Left forelimb (tissue), 1 donor: ENCODE measurements at regions not wholly inside any gene's neighbourhood (a gene's known extent, or its start where the extent isn't known, plus 50 kb on each side); places are given as distances from the start of the nearest gene placed in this dataset.

Experiments
- DNase-seq: peaks from one replicate; pipeline ENCODE4 v3.0.0-alpha.2; 2018; ENCODE audit warnings: low spot score

DNA sequence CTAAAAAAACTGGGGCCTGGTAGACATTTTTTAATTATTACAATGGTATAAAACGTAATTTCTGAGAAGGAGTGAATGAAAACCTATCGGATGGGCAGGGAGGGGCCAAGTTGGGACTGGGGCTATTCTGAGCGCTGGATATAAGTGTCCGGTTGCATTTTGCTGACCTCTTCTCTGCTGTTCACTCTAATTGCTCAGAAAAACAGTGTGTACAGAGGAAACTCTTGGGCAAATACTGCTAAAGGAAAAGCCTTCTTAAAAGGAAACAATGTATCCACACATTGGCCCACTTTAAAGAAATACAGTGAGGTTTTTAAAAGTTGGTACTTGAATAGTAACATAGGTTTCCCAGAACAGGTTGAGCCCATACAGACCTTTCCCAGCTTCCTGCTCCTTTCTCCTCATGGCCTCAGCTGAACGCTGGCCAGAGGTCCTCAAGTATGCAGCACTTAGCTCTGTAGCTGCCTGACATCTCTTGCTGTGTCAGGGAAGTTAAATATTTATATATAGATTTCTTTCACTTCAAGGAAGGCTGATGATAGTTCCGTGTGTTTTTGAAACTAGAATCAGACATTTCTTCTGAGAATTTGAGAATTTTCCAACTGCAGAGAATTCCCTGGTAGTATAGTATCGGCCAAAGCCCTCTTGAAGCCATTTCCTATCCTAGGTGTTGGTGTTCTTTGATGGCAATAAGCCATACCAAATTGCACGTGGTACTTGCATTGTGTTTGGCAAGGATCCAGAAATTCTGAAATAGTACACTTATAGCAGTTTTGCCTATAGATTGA lies 97.1 kb upstream of the SLC4A4 start:
- no peak for DNase-seq

DNA sequence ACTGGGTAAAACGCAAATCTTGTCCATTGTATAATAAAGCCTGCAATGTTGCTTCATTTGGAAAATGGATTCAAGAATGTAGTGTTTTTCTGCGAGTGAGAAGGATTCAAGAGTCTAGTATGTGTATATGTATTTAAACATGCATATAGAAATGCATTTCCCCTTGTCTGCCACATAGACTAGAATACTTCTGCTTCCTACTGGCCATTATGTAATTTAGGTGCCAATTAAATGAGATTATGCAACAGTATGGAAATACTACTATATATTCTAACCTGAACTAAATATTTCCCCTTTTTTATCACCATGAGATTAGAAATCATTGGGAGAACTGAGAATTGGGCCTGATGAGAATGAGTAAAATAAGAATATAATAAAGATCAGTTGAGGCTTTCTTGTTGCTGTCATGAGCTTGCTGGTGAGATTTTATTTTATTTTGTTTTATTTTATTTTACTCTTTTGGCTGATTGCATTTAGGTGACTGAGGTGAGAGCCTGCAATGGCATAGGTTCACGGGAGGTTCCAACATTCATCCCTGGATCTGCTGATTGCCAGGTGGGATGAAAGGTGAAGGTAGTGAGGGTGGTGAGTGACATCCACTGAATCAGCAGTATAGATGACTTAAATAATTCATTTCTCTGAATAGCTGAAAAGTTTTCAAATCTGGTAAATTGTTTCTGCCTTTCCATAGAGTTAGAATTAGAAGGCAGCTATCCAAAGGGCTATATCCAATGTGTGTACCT lies 95.6 kb upstream of the SLC4A4 start:
- DNase-seq, result no peak

DNA sequence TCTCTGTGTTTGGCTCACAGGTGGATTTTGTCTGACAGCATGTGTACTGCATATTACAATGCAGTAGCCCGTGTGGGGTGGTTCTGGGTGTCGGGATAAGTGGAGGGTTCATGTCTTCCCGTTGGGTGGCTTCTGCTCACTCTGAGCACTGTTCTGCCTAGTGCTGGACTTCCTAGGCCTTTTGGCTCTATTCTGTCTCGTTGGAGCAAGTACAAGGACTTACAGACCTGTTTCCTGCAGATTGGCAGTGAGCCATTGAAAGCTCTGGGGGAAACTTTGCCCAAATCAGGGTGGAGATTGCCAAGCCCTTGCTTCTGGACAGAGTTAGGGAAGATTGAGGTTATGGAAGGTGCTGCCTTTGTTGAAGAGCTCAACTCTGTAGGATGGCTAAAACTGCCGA lies 91.1 kb upstream of the SLC4A4 start:
- DNase-seq, result no peak

DNA sequence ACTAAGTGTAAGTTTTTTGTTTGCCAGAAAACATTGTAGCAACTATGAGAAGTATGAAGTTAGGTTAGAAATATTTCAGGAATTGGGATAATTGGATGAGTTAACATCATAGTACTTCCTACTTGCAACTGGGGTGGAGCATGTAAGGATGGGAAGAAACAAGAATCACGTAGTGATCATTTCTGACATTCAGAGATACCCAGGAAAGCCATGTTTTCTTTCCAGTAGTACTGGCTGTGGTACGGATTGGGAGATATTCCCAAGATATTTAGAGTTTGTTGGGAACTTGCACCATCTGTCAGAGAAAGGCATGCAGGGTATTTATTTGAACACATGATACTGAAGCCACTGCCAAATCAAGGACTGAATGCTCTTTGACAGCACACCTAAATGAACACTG lies 87.6 kb upstream of the SLC4A4 start:
- no peak for DNase-seq

DNA sequence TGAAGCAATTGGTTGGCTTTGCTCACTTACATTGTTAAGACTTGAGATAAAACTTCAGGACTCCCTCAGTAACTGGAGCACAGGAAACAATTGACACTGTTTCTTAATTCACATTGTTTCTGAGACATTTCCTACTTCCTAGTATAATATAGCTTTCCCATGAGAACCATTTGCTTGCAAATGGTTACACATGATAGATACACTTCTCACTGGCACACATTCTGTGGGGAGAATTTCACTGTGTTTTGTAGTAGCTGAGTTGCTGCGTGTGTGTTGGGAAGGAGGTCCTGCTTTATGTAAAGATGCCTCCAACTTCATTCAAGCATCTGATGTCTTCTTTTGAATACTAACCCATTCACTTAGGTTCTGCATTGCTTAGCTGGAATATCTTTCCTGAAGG lies 85.3 kb upstream of the SLC4A4 start:
- no peak for DNase-seq

DNA sequence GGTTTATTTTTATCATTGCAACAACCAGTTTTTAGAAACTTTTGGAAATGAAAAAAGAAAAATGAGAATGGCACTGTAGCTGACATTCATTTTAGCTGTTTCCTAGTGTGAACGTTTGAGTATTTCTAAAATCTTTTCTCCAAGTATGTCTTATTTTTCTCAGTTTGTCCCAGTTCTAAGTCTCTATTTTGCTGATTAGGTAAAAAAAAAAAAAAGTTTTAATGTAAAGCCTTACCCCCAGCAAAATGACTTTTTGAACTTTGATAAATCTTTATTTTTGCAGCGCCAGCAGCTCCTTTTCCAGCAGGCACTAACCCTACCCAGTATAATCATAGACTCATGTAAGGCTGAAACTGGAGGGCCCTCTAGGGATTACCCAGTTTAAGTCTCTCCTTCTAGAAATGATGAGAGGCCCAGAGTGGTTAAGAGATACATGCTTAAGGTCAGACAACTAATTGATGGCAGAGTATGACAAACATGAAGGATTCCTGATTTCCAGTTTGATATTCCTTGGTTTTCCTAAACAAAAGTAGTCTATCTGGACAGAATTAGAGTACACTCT lies 84.3 kb upstream of the SLC4A4 start:
- DNase-seq, result no peak

DNA sequence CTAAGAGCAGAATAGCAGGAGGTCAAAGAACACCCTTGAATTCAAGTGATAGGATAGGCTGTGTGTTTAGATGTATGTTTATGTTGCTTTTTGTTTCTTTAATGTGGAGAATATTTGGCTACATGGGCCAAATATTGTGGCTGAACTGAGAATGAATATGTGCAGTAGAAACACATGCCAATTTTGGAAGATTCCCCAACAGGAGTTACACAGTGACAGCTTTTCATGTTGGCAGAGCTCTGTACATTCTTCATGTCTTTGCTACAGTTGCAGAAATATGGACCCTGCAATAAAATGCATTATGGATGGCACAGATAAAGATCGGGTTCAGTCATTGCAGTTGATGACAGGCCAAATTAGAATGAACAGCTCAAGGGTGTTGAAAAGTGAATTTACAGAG lies 82.8 kb upstream of the SLC4A4 start:
- DNase-seq, result no peak

DNA sequence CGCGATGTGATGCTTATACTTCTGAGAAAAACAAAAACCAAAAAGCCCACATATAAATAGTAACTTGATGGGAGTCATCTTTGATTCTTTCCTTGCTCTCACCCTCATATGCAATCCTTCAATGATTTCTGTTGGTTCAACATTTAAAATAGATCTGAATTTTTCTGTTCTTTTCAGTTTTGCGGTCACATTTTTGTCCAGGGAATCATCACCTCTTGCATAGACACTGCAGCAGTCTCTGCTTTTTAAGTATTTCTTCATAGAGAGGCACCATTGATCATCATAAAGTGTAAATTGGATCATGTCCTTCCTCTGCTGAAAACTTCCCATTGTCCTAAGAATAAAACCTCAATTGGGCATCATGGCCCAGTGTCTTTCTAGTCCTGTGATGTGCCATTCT lies 81.1 kb upstream of the SLC4A4 start:
- DNase-seq, result no peak

DNA sequence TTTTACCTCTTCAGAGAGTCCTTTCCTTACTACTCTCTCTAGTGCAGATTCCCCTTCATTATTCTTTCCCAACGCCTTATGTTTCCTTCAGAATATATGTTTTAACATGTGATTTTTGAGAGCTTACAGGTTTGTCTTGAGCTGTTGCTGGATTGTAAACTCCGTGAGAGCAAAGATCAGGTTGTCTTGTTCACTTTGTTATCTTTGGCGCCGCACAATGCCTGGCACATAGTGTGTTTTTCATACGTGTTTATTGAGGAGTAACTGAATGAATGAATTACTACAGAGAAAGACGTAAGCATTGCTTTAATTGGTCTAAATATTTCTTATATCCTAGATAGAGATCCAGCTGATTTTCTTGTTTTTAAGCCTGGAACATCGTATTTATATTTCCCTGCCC lies 80.5 kb upstream of the SLC4A4 start:
- DNase-seq, result no peak

DNA sequence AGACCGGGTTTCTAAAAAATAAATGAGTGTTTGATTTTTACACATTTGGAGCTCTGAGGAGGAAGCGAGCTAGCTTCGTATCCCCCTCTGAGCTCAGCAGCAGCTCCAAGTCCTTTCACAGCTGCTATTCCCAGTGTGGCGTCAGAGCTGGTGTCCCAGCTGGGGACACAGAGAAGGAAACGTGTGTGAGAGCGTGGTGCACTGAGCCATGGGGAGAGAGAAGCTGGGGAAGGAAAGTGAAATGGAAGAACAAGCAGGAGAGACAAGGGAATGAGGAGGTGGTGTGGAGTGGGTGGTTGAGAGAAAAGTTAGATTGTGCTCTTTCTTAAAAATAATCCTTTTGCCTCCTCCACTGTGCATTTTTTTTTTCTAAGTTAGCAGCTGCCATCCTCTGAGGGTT lies 79.5 kb upstream of the SLC4A4 start:
- DNase-seq, result no peak

DNA sequence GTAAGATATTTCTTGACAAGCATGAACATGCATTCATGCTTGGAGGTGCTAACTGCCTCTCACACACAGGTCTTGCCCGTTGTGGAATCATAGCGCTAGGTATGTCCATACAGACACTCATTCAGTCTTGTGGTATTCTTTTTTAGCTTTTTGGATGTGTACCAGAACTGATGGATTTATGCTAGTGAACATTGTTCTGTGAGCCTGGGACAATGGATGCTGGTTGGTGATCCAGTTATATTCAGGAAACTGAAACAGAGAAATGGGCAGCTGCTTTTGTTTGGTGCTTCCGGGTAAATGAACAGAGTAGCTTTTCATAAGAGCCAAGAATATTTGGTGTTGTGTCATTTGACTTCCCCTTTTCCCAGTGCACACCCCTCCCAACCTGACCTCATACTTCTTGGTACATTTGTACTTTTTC lies 78.9 kb upstream of the SLC4A4 start:
- no peak for DNase-seq

DNA sequence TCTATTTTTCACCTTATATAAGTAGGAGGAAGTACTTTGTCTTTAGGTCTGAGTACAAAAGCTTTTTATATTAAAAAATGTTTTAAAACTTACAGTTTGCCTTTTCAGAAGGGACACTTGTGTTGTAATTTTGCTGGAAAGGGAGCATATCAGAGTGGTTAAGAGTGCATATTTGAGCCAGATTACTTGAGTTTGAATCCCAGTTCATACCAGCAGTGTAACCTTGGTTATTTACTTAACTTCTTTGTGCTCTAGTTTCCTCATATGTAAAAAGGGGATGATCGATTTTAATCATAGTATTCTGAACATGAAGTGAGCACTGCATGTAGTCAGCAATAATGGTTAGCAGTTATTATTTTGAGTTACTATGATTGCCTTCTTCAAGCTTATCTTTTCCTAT lies 78.3 kb upstream of the SLC4A4 start:
- no peak for DNase-seq

DNA sequence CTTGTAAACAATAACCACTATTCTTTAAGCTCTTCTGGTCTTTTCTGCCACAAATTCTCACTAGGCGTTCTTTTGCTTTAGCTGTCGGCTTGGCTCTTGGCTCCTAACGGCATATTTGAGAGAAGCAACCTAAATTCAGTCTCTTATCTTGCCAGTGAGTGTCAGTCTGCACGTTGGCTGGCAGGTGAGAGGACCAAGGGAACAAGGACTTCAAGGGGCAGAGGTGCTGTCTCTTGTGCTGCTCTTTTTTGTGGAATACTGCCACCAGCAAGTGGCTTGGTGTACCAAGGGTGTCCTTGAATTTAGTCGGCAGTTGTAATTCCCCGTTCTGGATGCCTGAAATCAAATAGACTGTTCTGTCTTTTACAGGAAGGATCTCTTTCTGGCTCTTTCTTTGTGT lies 77.8 kb upstream of the SLC4A4 start:
- DNase-seq, result no peak

DNA sequence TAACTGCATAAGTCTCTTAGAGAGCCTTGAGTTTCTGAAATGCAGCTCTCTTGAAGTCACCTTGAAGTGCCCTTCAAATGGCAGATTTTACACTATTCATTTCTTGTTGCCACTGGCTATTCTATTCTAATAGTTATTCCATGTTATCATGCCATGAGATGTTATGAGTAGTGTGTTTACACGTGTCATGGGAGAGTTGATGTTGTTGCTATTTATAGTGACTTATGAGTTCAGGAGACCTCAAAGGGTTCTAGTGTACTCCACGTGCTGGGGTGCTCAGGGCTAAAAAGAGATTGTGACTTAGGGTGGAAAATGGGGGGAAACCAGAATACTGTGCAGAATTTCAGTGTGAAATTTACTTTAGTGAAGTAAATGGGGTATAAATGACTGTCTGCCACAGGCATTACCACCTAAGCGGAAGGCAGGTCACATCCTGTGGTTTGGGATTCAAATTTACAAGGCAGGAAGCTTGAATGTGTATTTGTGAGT lies 77.1 kb upstream of the SLC4A4 start:
- no peak for DNase-seq

DNA sequence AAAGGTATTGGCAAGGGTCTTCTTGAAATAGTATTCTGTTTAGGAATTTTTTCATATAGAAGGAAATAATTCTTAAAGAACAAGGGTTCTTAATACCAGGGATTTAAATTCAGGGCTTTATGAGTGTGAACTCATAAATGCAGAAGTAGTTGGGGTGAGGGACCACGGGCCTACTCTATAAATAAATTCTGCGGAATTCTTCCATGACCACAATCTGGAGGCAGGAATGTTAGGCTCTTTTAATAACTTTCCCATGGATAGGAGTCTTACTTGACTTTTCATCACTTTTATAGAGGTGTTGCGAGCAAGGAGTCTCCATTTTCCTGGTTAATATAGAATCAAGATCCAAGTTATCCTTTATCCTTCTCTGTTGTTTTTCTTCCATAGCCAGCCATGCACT lies 76.7 kb upstream of the SLC4A4 start:
- no peak for DNase-seq

DNA sequence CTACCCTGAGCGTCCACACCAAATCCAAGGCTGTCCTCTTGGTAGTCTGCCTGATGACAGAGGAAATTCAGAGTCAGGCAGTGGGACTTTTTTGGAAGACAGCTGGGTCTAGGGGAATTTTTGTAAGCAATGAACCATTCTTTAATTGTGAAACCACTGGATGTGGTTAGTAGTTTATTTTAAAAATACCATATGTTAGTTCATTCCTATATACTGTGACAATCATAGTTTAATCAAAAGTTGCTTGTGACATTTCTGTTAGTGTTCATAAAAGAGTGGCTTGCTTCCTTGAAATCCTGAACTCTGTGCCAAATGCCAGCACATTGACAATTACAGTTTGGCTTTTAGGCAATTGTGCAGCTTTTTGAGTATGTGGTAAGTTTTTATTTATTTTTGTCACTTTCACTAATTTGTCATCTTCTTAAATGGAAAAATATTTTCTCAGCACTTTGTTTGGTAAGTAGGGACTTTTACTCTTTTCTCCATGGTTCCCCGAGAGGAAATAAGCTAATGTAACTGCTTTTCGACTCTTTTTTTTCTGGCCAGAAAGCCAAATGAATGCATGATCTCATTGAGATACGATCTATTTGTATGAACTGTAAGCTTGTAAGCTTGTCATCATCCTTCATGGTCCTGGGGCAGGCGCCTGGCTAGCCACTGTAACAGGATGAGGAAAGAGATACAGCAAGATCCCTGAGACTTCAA lies 72.6 kb upstream of the SLC4A4 start:
- no peak for DNase-seq

DNA sequence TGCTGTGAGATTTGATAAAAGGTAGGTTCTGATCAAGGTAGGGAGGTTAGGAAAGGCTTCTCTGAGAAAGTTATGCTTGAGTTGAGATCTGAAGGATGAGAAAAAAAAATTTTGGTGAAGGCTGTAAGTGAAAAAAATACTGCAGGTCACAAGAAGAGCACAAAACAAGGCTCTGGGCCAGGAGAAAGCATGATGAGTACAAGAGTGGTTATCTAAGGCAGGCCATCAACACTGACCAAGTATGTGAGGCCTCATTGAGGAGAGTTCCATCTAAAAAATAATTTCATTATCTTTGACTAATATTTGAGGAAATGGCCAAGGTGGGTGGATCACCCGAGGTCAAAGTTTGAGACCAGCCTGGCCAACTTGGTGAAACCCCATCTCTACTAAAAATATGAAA lies 71.6 kb upstream of the SLC4A4 start:
- DNase-seq, result no peak

DNA sequence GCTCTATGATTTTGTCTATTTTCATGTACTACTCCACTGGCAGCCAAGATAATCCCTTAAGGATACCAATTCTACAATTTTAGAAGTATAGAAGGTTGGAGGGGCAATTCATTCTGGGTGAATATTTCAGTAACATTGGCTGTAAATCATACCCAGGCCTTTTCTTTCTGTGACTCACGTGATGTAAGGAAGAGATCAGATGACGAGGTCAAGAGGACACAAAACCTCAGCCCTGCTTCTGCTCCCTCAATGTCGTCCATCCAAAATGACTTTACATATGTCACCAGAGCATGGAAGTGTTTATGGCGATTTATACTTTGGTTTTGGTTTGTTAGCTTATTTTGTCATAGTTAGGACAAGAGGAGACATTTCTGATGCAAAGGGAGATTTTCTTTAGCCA lies 70.7 kb upstream of the SLC4A4 start:
- DNase-seq, result no peak

DNA sequence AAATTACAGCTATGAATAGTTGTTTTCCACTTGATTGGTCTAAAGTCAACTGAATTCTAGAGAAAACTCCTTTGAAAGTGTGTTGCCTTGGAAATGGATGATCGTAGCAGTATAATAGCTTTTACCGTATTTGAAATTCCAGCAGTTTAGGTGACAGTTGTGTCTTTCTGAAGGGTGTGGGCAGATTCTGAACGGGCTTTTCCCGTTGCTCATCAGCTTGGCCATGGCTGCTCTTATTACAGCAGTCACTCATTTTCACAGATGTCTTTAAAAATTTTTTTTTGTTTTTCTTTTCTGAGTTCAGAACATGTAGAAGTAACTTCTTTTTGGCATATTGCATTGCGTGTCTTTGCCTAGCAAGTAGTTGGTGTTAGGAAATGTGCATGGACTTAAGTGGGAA lies 69.6 kb upstream of the SLC4A4 start:
- DNase-seq, result no peak

DNA sequence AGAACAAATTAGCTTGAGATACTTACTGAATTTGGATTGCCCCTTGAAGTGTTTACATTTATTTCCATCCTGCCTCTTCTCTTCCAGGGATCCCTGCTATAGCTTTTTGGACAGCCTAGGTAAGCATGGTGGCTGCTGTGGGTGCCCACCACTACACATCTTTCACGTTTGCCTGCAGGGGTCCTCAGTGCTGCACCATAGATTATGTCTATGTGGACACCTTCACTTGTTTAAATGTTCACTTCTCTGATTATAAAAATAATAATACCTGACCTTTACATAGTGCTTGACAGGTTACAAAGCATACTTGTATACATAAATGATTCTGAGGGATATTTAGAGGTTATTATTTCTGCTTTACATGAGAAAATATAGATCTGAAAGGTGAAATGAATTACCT lies 67.9 kb upstream of the SLC4A4 start:
- DNase-seq, result no peak

DNA sequence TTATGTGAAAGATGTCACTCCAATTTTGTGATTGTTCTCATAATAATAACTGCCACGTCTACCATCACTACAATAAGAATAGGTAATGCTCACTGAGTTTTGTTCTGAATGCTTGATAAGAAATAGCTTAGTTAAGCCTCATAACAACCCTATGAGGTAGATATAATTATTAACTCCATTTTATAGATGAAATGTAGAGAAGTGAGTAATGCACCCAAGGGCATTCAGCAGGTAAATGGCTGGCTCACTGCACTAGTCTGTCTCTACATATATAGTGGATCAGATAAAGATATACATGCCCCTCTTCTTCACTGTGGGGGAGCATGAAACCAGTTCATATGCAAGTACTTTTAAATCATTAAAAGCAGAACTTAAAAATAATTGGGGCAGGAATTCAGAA lies 65.8 kb upstream of the SLC4A4 start:
- DNase-seq, result no peak

DNA sequence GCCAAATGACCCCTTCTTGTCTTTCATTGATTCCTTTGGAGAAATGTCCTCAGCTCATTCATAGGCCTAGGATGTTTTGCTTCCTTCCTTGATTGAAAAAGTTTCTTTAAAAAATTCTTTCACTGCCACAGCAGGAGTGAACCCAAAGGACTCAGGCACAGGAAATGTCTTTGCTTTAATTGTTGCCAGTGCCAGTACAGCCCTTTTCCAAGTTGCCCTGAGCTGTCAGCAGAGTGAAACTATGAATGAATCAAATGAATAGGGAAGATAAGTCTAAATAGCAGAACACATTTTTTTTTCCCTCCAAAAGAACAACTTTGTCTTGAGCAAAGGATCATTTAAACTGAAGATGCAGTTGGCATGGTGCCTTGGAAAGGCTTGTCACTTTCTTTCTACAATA lies 63.8 kb upstream of the SLC4A4 start:
- no peak for DNase-seq

DNA sequence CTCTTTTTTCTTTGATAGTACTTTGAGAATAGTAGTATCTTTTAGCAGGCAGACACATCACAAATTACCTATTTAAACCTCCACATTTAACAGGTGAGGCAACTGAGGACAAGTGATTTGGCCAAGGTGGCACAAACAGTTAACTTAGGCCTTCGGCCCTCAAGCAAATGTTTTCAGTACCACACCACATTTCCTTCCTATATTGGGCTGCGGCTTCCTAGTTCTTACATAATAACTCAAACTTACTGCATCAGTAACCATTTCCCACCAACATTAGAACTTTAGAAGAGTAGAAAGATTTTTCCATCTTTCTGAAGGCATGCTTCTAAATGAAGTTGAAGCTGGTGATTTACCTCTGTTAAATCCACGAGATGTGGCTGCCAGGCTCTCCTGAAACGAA lies 63.2 kb upstream of the SLC4A4 start:
- no peak for DNase-seq
